GM18499 (cell line): ENCODE measurements at regions not wholly inside any gene's neighbourhood (a gene's known extent, or its start where the extent isn't known, plus 50 kb on each side); places are given as distances from the start of the nearest gene placed in this dataset.
"Not testable (repeated sequence)": the region's sequence is repeated elsewhere in the genome, so short reads cannot be mapped to it uniquely, and the experiment has no call there.

Experiments used
- ATAC-seq: cut with Tn5 transposase; IDR thresholded peaks from one replicate; pipeline ENCODE4 v1.9.1; 2021; ENCODE audit warnings: moderate number of reproducible peaks; ENCODE audit not compliant: insufficient read depth, unreplicated experiment

DNA sequence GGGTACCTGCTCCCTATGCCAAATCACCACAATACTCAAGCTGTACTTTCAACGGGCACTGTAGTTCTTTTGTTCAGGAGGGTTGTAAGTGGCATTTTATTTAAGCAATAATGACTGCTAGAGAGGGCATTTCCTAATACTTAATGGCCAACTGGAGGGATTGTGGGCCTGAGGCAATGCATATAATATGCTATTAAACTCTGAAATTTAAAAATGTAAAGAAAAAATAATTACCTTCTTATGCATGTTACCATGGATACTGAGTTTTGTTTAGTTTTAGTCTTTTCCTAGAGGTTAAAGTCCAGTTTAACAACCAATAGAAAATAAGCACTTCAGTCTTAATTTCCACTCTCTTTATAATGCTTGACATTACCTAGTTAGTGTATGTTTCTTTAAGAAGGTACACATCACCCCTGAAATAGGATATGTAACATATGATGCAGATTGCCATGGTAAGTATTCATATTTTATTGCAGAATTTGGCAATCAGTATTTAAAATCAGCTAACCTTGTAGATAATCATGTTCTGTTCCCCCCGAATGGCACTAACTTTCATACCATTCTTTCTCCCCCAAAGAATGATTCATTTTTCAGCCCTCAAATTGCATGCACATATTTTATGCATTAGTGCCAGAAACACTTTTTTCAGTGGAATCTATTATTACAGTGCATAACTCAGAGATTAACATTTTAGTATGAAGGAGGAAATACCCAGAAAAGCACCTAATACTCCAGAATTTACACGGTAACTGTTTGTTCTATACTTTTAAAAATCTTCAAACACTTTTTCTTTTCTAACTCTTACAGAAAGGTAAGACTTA, 90.3 kb upstream of the ZNF438 start:
- ATAC-seq, result no peak

DNA sequence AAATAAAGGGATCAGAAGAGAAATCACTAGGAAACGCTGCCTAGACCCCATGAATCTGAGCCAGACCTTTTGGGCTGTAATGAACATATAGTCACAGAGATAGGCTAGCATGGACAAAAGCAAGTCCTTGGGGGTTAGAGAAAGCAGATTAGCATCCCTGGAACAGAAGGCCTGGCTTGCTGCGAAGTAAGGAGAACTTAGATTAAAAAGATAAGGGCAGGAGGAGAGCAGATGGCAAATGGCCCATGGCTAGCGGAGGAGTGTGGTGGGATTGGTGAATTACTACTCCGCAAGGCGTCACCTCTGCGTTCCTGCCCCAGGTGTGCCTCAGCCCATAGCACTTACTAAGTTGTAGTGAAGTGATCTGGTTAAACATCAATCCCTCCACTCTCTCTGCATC, 92.3 kb upstream of the ZNF438 start:
- no peak for ATAC-seq

DNA sequence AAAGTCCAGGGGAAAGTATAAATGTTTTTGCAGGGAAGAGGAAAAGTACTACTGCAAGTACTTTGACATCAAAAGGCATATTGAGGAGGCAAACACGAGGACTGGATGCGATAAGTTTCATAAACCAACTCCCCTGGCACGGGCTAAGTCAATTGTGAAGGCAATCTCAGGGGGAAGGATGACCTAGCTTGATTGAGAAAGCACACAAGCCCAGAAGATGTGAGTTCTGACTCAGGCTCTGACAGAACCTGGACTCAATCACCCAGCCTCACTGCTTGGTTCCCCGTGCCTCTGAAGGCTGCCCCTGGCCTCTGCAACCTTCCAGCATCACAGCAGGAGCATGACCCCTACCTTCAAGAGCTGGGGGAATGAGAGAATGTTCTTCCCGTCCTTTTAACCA, 93.2 kb upstream of the ZNF438 start:
- no peak for ATAC-seq

DNA sequence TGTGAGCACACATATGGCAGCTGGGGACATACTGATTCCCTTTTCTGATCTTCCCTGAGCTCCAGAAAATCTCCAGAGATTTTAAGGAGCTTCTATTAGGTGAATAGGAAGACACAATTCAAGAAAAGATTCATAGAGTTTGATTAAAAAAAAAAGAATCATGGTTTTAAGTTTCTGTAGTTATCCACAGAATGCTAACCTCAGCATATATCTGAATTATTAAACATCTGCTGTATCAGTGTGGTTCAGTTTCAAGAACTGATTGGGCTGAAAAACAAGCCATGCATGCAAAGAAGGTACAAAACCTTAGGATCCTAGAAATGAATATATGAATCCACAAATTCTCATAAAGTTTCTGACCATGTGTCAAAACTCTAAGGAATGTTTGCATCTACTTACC, 94.1 kb upstream of the ZNF438 start:
- ATAC-seq, result no peak

DNA sequence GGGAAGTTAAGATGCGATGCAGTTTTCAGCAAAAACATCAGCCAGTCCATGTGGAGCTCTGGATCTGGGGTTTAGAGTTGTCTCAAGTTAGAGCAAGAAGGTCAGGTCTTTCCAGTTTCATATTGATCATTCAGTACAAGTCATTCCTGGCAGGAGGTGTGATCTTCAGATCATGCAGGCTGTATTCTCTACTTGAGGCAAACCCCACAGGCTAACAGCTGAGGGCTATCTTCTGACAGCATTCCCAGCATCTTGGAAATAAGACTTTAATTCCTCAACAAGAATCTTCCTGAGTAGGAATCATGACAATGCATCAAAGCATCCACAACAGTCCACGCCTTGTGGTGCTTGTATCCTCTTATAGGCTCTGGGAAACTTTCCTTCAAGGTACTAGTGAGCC, 94.9 kb upstream of the ZNF438 start:
- no peak for ATAC-seq

DNA sequence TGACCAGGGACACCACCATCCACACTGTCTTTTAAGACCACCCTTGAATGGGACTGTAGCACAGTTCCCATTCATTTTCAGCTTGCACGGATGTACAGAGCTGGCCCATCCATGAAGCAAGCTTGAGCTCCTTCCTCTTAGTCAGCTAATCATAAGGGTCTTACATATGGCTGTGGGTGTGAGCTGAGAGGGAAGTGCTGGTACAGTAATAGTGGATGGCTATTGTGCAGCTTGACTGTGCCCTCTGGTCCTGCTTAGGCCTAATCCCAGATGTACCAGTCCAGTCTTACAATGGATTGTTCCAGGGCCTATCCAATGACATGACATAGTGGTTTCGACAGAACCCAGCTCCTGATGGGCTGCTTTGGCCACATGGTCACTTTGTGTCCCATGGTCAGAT, 96.9 kb upstream of the ZNF438 start:
- ATAC-seq, result no peak

DNA sequence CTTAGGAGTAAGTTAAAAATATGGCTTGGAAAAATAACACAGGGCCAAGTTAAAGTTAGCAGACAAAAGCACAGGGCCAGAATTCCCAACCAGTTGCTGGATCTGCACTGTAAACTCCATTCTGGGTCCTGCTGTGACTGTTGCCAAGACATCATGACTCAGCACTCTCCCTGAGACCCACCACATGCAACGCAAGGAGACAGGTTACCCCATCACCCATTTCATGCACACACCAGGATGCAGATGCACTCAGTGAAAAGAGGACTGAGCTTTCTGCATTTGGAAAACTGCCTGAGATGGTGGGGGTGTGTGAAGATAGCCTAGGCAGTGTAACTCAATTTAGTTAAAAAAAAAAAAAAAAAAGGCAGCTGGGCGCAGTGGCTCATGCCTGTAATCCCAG, 97.6 kb upstream of the ZNF438 start:
- no peak for ATAC-seq

DNA sequence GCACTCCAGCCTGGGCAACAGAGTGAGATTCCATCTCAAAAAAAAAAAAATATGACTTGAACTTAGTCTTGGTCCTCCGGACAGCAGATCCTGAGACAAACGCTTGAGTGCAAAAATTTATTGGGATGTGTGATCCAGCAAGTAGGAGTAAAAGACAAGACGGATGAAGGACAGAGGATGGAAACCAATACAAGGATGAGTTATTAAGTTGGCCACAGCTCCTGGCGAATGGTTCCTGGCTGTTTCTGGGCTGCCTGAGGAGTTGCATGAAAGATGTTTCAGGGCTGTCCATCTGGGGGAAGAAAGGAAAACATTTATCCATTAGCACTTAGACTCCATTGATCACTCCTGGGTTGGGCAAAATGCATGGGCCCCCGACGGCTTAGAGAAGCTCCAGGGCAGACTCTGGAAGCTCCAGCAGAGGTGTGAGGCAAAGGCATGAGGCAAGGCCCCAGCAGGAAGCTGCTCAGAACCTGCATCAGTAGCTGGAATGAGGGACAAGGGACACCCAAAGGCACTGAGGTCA, 98.3 kb upstream of the ZNF438 start:
- ATAC-seq, result no peak

DNA sequence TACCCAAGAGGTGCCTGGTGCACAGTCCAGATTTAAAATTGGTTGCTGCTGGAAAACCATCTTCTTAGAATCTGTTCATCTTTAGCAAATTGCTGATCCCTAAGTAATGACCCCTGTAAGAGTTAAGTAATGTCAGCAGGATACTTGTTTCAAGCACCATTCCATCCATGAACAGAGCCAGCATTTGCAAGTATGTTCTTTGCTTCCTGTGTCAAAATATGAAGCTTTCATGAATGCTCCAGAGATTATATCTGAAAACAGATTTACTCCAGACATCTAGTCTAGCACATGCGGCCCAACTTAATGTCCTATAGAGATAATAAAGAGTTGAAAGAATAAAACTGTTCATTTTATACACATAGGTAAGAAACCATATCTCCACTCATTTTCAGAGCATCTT, 98.7 kb upstream of the ZNF438 start:
- ATAC-seq, result no peak

DNA sequence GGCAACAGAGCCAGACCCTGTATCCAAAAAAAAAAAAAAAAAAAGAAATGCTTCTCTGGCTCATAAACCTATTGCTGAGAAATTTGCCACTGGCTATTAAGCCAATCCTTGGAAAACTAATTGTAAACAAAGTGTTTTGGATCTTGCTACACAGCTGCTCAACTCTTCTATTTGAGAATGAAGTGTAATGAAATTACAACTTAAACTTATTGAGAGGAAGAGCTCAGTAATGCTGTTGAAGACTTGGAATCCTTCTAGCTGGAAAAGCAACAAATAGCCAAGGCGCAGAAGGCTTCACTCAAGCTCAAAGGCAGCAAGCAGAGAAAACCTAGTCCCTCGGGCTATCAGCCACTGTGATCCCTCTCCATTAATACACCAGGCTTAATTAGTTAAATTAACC, 99.6 kb upstream of the ZNF438 start:
- no peak for ATAC-seq

DNA sequence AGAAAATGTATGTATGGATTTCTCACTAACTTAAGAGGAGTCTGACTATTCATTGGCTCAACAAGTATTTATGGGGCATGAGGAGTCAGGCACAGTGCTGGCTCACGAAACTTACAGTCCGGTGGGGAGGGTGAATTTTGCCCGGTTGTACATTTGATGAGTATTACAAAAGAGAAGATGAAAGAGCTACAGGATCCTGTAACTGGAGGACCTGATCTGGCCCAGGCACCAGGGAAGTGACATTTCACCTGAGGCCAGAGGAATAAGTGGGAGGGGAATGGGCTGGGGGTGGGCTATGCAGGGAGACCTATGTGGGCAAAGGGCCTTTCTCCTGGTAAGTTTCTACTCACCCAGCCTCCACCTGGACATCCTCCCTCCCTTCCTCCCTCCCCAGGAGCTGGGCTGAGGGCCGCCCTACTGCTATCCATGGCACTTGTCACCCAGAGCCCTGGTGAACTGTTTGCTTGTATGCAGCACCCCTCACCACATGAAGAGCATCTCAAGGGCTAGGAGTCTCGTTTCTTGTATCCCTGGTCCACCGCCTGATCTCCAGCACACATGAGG, 101.1 kb upstream of the ZNF438 start:
- no peak for ATAC-seq

DNA sequence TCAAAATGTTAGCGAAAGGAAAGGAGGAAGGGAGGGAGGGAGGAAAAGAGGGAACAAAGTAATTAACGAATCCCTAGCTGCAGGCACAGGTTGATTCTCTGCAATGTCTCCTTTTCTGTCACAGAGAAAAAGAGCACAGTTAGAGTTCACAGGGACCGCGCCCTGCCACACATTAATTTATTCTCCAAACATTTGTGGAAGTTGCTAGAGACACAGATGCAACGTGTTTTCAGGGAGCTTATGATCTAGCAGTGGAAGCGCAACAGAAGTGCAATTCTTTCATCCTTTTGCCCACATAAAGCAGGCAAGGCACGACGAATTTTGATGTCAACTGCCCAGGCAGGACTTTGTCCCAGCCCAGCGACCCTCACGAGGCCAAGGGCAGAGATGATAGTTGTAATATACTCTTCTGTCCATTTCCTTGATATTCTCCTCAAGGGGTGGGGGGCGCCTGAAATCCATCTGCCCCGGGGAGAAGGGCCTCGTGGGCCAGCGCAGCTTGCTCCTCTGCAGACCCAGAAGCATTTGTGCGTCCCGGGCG, 101.7 kb upstream of the ZNF438 start:
- ATAC-seq, result no peak

DNA sequence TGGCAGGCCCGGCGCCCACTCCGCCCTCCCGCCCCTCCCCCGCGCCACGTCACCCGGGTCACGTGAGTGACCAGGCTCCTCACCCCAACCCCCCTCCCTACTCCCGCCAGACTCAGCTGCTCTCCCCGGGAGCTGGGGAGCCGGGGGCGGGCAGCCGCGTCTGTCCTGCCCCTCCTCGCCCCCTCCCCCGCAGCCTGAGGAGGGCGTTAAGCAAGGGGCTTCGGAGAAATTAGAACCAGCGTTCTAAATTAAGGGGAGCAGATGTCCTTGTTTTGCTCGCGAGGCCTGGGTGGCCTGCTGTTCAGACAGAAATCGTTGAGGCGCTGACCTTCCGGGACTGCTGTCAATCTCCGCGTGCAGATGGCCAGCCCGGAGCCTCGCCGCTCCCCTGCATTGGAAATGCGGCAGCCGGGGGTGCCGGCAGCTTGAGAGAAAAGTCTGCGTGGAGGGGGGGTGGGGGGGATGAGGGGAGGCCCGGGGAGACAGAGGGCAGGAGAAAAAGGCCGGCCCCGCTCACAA, 102.2 kb upstream of the ZNF438 start:
- no peak for ATAC-seq

DNA sequence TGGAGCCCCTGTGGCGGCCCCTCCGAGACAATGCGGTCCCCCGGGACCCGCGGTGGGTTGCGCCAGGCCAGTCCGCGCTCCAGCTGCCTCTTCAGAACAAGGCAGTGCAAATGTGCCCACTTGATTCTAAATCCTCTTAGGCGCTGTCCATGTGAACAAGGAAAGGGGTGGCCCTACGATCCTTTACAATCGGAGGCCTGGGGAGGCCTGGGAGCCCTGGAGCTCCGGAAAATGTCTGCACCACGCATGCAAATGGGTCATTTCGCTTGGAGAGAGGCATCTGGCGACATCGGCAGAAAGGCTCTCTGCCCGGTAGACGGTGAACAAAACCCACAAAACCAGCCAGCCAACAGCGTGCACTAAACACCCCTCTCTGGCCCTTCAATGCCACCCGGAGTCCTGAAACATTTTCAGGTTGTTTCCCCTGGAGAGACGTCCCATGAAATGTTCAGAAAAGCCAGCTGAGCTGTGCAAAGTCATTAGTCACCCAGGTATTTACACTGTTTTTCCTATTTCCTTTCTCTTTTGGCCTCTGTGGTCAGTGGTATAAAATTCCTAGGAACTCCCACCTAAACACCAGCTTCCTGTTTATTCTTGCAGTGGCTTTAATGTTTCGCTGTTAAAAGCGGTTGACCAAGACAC, 102.8 kb upstream of the ZNF438 start:
- ATAC-seq, result no peak

DNA sequence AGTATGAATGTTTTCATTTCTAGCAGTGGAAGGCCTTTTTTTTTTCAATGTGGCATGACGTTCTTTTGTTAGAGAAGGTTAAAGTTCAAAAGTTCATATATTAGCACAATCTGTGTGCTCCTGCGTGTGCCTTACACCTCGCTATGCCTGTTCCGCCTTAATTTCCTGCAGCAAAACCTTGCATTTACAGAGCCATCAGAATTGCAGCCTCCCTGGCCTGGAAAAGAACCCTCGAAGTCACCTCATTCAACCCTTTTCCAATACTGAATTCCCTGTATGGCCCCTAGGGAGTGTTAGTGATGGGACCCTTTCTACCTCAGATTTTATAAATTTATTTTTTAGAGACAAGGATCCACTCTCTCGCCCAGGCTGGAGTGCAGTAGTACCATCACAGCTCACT, 103.5 kb upstream of the ZNF438 start:
- ATAC-seq, result no peak

DNA sequence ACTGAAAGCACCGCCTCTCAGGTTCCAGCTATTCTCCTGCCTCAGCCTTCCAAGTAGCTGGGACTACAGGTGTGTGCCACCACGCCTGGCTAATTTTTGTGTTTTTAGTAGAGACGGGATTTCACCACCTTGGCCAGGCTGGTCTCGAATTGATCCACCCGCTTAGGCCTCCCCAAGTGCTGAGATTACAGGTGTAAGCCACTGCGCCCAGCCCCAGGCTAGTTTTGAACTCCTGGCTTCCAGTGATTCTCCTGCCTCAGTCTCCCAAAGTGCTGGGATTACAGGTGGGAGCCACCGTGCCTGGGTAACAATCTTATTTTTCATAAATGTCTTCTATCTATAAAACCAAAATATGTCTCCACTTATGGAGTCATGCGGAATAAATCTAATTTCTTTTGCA, 104.1 kb upstream of the ZNF438 start:
- ATAC-seq, result not testable (repeated sequence)

DNA sequence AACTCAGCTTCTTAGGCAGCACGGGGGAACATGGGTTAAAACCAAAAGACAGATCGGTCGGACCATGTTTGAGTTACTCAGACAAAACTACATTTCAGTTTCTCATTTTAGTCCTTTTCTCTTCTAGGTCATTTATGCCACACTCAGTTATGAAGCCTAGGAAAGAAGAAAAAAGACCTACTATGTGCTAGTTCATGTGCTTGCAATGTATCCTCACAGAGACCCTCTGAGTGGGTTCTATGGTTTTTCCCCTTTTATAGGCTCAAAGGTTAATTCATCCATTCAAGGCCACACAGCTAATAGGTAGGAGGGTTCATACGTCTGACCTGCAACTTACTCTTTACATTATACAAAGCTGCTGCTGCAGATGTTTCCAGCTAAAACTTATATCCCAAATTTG, 104.7 kb upstream of the ZNF438 start:
- no peak for ATAC-seq

DNA sequence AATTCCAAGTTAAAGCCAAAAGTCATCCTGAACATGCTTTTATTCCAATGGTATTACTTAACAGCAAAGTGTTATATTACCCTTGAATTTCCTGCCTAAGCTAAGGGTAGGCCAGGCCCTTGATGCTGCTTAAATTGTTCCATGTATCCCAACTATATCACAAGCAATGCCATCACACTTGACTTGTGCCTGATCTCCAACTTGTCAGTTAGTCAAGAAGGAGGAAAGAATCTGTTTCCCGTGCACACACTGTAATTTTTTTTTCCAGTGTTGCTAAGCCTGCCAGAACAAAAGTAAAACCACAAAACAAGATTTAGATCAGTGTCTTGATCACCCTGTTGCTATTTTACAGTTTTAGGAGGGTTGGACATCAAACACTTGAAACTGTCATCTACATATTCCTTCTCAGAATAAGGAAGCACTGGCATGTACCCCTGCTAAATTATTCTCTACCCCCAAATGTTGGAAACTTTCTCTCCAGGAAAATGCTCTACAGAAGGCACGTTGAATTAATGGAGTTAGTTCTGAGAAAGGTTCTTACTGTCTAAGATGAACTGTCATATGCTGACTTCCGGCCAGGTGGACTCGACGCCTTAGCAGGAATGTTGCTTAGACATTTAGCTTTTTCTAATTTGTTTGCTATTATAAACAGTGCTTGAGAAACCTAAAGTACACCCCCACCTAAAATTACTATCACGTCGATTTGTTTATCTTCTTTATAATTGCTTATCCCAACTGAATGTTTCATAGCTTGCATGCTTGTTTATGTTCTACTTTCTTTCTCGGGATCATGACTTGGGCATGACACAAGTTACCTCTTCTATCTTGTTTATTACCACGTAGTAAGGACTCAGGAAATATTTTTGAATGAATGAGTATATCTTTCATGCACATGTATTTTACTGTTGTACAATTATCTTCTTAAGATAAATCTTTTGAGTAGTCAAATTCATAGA, 105.5 kb upstream of the ZNF438 start:
- ATAC-seq, result no peak

DNA sequence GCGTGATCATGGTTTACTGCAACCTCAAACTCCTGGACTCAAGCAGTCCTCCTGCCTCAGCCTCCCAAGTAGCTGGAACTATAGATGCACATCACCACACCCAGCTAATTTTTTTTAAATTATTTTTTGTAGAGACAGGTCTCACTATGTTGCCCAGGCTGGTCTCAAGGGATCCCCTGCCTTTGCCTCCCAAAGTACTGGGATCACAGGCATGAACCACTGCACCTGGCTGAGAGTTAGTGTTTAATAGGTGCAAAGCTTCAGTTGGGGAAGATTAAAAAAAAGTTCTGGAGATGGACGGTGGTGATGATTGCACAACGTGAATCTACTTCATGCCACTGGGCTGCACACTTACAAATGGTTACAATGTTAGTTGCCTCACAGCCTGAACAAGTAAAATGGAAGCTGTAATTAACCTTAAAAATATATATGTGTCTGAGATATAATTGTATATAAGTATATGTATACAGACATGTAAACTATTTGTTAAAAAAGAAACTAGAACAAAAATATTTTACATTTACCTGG, 106.4 kb upstream of the ZNF438 start:
- ATAC-seq, result no peak

DNA sequence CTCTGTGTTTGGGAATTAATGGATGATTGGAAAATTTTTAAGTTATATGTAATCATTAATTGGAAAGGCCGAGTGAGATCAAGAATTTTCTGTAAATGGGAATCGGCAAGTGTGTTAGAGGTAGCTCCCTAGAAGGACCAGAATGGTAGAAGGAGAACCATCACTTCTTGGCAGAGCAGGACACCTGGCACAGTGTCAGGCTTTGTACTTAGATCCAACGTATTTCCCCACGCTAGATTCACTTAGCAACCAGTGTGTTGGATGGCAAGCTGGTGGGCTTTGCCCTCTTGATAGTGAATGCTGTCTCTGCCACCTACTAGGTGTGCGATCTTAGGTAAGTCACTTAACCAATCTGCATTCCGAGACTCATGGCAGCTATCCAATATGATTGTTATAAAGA, 107.8 kb upstream of the ZNF438 start:
- ATAC-seq, result no peak
